Stimulated activated naive CD8-positive, alpha-beta T cell treated with anti-CD3 and anti-CD28 coated beads, Interleukin-15, Interleukin-2, amounts not matched to agents 100 ng/mL and 50 ng/mL, for 24 hours (primary cell): ENCODE measurements at regions not wholly inside any gene's neighbourhood (a gene's known extent, or its start where the extent isn't known, plus 50 kb on each side); places are given as distances from the start of the nearest gene placed in this dataset.

Experiments
- H3K27ac Mint-ChIP-seq: one replicate; pipeline ENCODE4 v1.8.0; 2021; ENCODE audit warnings: mild to moderate bottlenecking, mixed read lengths
- H3K27me3 Mint-ChIP-seq: one replicate; pipeline ENCODE4 v1.8.0; 2021; ENCODE audit warnings: mixed read lengths
- H3K36me3 Mint-ChIP-seq: one replicate; pipeline ENCODE4 v1.8.0; 2021; ENCODE audit warnings: low read depth, mixed read lengths
- H3K4me1 Mint-ChIP-seq: one replicate; pipeline ENCODE4 v1.8.0; 2021; ENCODE audit warnings: low read depth, mixed read lengths
- H3K4me3 Mint-ChIP-seq: one replicate; pipeline ENCODE4 v1.8.0; 2021; ENCODE audit warnings: mild to moderate bottlenecking, mixed read lengths
- H3K9me3 Mint-ChIP-seq: one replicate; pipeline ENCODE4 v1.8.0; 2021; ENCODE audit warnings: mixed read lengths

- Mint-ChIP-seq H3K9me3 (peaks cover 4% of the 10 kb centered on the region), H3K4me1 (no peaks in the 10 kb centered on the region), H3K4me3 (no peak overlapping the region), H3K27me3 (no peaks in the 10 kb centered on the region), H3K27ac (no peak overlapping the region), H3K36me3 (no peaks in the 10 kb centered on the region)
Measured at GRCh38 chr12:74988156-74988555, 221.5 kb downstream of the KCNC2 start.
